Limb (tissue), 2 donors: ENCODE measurements at regions not wholly inside any gene's neighbourhood (a gene's known extent, or its start where the extent isn't known, plus 50 kb on each side); places are given as distances from the start of the nearest gene placed in this dataset.
"Not testable (repeated sequence)": the region's sequence is repeated elsewhere in the genome, so short reads cannot be mapped to it uniquely, and the experiment has no call there.

Source experiments
- DNase-seq, 2 donors: peaks; one replicate each; pipeline ENCODE4 v3.0.0-alpha.2; 2016; ENCODE audit errors: extremely low spot score in 2 of 2

- DNase-seq: no peak
Measured at GRCh38 chrX:46226422-46226821, 318.8 kb downstream of the ZNF674 start.

GRCh38 chrX:46223499-46223898 is 321.7 kb downstream of the ZNF674 start:
- not testable (repeated sequence) for DNase-seq

- no peak for DNase-seq
Measured at GRCh38 chrX:46220822-46221221, 324.4 kb downstream of the ZNF674 start.

GRCh38 chrX:46218373-46218772 is 326.8 kb downstream of the ZNF674 start:
- DNase-seq: no peak

- DNase-seq: no peak
Measured at GRCh38 chrX:46216406-46216805, 328.8 kb downstream of the ZNF674 start.

GRCh38 chrX:46211079-46211478 is 334.1 kb downstream of the ZNF674 start:
- no peak for DNase-seq

GRCh38 chrX:46209768-46210167 is 335.5 kb downstream of the ZNF674 start:
- DNase-seq: no peak

- DNase-seq: no peak
Measured at GRCh38 chrX:46209037-46209436, 336.2 kb downstream of the ZNF674 start.

- no peak for DNase-seq
Measured at GRCh38 chrX:46208225-46208854, 336.9 kb downstream of the ZNF674 start.

GRCh38 chrX:46204721-46205422 is 340.3 kb downstream of the ZNF674 start:
- DNase-seq: no peak

GRCh38 chrX:46202733-46203514 is 342.3 kb downstream of the ZNF674 start:
- no peak for DNase-seq

- no peak for DNase-seq
Measured at GRCh38 chrX:46200413-46200812, 344.8 kb downstream of the ZNF674 start.

GRCh38 chrX:46198858-46199257 is 346.4 kb downstream of the ZNF674 start:
- no peak for DNase-seq

GRCh38 chrX:46186811-46187106 is 358.5 kb downstream of the ZNF674 start:
- not testable (repeated sequence) for DNase-seq

GRCh38 chrX:46185923-46186810 is 359.1 kb downstream of the ZNF674 start:
- DNase-seq: no peak

GRCh38 chrX:46184749-46185148 is 360.5 kb downstream of the ZNF674 start:
- DNase-seq: no peak

GRCh38 chrX:46180258-46180687 is 364.9 kb downstream of the ZNF674 start:
- DNase-seq: peak in 1 of 2 donors; percentile 21

- DNase-seq: no peak
Measured at GRCh38 chrX:46179748-46180147, 365.5 kb downstream of the ZNF674 start.

GRCh38 chrX:46178763-46179162 is 366.5 kb downstream of the ZNF674 start:
- DNase-seq: no peak

GRCh38 chrX:46173159-46173558 is 372.1 kb downstream of the ZNF674 start:
- no peak for DNase-seq

GRCh38 chrX:46171457-46171856 is 373.8 kb downstream of the ZNF674 start:
- not testable (repeated sequence) for DNase-seq

- no peak for DNase-seq
Measured at GRCh38 chrX:46169808-46170207, 375.4 kb downstream of the ZNF674 start.
